ENCODE measurements at regions not wholly inside any gene's neighbourhood (a gene's known extent, or its start where the extent isn't known, plus 50 kb on each side); places are given as distances from the start of the nearest gene placed in this dataset.

DNA sequence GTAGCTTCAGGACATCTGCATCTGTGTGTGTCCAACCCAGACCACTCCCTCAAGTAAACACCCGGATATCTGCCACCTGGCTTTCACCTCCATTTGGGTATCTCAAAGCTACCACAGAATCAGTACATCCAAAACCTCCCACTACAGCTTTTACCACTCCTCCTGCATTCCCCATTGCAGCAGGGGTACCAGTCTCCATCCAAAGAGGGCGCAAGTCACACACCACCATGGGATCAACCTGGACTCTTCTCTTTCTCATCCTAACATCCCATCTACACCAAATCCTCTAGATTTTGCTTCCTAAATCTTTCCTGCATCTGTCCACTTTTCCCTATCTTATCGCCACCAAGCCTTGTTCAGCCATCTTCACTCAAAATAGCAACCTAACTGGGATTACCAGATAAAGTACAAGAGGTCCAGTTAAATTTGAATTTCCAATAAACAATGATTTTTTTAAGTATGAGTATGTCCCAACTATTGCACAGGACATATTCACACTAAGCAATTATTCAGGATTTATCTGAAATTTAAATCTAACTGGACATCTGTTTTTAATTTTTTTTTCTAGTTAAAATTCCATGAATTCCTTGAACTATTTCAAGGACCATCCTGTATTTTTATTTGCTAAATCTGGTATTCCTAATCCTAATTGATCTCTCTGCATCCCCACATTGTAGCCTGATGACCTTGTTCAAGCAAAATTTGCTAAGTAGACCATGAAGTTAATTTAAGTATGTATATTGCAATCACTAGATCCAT, 164.3 kb upstream of the MLN start:
- no peak for DNase-seq

- no peak for DNase-seq
Observed at GRCh38 chr6:33967265-33967767, 163.5 kb upstream of the MLN start.

- DNase-seq, result no peak
Observed at GRCh38 chr6:33966536-33966935, 162.7 kb upstream of the MLN start.

DNA sequence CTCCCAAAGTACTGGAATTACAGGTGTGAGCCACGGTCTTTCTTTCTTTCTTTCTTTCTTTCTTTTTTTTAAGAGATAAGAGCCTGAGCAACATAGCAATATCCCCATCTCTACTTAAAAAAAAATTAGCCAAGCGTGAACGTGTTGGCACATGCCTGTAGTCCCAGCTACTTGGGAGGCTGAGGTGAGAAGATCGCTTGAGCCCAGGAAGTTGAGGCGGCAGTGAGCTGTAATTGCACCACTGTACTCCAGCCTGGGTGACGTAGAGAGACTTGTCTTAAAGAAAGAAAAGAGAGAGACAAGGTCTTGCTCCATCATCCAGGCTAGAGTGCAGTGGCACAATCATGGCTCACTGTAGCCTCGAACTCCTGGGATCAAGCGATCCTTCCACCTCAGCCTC, 162.0 kb upstream of the MLN start:
- no peak for DNase-seq

DNA sequence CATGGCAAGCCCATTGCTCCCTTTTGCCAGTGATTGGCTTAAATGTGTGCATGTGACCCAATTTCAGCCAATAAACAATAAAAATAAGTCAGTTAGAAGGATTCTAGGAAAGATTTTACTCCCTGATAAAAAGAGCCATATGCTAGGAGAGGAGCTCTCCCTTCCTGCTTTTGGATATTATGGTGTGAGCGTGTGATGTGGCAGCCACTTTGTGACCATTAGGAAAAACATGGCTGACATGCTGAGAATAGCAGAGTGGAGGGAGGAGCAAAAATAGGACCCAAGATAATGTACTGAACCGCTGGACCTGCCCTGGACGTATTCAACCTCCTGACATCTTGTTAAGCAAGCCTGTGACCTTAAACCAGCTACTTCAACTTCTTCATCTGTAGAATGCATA, 160.6 kb upstream of the MLN start:
- DNase-seq, result no peak

DNA sequence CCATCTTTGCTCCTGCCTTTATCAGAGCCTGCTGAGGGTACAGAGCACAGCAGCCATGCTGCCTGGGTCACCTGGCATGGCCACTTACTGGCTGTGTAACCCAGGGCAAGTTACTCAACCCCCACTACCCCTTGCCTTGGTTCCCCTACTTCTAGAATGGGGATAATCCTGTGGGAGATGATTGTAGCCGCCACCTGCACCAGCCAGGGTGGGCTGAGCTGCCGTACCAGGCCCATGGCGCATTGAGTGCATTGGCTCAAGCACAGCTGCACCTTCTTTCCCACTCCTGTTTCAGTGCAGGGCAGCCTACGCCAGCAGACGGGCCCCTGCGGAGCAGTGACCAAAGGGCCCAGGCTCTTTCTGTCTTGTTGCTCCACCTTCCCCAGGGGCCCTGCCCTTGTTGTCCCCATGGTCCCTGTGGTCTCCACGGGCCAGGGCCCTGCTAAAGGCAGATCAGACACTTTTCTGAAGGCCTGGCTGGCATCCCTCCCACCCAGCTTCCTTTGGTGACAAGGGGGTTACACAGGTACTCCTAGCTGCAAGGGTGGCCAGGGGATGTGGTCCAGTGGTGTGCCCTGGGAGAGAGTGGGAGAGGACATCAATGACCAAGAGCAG, 159.4 kb upstream of the MLN start:
- DNase-seq, result no peak

DNA sequence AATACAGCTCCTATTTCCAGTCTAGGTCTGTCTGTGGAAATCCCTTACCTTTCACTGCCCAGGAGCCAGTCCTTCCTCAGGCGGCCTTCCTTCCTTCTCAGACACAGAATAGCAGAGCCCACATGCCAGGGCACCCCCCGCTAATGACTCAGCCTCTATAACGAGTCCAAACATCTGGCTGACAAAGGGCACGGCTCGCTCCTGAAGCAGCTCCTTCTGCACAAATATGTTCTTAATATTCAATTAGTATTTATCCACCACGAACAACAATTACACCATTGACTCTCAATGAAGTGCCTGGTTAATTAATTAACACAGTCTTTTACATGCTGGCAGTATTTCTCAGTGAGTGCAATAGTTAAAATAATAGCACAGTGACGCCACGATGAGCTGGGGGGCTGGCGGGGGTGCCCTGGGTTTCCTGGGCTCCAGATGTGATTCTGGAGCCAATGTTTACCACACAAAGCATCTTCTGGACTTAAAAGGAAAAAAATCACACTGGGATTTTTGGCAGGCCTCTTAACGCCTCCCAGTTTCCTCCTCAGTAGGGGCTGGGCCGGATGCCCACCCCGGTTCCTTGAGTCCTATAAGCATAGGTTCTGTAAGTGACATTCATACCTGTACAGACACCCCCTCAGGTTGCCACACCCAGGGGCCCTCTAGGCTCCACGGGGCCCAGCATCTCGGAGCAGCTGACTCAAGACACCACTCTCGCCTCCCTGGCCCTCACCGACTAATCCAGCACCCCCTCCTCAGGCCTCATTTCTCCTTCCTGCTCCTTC, 158.6 kb upstream of the MLN start:
- DNase-seq, result no peak

DNA sequence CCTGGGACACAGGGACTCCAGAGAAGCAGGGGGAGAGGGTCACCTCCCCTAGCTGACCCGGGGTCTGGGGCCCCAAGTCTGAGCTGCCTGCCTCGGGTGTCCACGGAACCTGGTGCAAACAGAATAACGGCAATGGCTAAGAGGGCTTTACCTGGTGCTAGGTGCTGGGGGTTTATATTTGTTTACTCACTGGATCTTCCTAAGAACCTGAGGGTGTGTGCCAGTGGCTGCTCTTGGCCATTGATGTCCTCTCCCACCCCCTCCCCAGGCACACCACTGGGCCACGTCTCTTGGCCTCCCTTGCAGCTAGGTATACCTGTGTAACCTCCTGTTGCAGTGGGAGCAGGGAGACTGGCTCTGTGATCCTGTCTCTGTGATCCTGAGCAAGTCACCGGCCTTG, 157.9 kb upstream of the MLN start:
- no peak for DNase-seq

DNA sequence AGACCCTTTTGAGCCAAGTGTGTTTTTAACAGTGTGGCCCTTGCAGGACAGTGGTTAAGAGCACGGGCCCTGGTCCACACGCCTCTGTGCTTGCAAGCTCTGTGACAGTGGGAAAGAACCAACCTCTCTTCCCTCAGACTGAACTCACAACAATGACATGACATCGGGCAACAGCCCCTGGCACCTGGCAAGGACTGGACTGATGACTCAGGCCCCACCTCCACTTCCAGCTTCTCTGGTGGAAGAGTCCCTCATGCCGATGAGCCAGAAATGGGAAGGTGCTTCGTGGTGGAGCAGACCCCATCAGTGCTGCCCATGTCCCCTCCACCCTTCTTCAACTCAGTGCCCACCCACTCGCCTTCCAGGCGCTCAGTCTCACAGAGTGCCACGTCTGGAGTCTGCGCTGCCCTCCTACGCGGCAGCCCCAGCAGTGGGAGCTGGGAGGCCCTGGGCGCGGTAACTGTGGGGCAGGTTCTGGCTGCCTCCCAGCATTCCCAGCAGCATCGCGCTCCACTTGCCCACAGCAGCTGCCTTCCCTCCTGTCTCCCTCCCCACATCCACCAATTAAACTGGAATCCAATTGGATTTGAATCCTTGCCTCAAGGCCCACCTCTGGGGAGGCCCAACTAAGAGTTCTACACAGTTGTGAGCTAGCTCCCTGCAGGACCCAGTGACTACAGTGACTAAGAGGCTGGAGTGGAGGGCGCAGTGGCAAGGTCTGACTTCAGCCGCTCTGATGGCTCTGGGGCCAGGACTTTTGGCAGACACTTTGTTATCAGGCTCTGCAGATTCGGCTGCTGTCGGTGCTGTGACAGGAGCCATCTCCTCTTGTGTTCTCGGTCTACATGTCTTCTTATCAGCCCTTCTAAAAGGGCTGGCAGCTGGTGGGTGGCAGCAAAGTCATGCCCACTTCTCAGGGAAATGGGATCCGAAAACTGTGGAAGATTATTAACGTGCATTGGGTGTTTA, 156.8 kb upstream of the MLN start:
- DNase-seq, result no peak

DNA sequence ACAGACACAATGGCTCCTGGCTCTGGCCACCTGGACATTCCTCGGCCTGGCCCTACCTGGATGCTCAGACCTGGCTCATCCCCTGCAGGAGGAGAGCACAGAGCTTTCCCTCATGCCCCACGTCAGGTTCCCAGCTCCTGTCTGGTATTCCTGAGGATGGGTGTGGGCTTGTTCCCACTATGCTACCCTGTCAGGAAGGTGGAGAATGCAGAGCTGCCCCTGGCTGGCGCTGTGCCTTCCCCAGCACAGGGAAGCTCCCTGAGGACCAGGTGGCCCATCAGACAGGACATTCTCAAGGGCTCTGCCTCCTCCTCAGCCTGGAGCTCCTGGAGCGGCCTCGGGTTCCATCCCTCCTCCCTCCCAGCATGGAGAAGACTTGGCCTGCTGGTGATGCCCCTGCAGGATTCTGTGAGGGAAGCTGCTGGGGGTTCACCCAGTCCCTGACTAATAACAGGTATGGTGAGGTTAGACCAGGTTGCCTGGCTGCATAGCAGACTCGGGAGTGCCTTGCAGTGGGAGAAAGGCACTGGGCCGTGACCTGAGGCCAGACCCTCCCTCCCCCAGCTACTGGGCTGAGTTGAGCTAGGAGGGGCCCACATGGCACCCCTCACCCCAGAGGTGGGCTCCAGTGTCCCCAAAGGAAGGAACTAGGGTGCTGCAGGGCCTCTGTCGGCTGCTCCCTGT, 156.0 kb upstream of the MLN start:
- no peak for DNase-seq

- DNase-seq, result no peak
Observed at GRCh38 chr6:33959329-33959651, 155.5 kb upstream of the MLN start.

DNA sequence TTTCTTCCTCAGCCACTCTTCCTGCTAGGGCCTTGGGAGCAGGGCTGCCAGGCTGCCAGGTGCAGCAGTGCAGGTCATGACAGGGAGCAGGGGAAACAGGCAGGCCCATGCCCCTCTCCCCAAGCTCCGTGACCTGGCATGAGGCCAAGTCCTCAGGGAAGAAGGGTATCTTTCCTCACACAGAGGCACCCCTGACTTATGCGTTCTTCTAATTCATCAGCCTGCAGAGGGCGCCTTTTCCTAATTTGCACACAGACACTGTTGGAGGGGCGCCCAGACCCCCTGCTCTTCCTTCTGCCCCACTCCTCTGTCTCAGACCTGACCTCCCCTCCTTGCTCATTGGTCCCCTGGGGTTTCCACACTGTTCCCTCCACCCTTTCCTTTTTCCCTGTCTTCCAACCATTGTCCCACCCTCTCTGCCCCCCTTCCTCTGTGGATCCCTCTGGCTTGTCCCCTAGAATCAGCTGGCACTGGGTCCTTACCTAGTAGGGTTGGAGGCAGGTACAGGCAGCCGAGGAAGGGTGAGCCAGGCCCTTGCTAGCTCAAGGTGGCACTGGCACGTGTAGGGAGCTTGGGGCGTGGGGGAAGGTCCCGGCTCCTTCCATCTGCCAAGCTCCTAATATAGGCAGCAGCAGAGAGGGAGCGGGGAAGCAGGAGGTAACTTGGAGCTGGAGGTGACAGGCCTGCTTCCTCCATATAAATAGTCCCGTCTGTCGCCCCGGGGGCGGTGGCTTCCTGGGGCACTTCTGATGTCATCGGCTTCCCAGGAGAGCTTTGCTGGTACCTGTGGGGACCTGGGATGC, 154.9 kb upstream of the MLN start:
- DNase-seq, result peak in 2 of 4 experiments; percentile 18 to 25

DNA sequence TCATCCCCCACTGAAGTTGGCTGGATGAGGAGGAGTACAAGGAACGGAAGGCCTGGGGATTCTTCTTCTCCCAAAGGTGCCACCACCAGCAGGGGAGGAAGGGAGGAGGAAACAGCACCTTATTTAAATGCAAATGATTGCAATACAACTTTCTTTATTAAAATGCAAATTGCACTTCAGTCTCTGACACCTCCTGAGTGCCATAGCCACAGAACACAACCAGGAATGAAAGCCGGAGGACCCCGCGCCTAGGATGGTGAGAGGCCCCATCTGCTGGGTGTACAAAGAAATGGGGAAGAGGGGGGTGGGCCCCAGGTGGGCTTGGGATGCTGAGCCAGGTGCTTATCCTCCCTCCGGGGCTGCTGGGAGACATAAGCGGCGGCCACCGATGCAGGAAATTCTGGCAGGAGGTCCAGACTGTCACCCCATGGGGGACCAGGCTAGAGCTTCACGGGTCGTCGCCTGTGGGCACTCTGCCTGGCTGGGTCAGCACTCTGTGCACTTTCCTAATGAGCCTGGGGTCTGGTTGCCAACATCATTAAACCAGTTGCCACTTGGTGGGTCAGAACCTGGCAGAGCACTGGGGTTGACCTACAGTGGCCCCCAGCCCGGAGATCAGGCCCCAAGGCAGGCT, 154.2 kb upstream of the MLN start:
- DNase-seq, result no peak

DNA sequence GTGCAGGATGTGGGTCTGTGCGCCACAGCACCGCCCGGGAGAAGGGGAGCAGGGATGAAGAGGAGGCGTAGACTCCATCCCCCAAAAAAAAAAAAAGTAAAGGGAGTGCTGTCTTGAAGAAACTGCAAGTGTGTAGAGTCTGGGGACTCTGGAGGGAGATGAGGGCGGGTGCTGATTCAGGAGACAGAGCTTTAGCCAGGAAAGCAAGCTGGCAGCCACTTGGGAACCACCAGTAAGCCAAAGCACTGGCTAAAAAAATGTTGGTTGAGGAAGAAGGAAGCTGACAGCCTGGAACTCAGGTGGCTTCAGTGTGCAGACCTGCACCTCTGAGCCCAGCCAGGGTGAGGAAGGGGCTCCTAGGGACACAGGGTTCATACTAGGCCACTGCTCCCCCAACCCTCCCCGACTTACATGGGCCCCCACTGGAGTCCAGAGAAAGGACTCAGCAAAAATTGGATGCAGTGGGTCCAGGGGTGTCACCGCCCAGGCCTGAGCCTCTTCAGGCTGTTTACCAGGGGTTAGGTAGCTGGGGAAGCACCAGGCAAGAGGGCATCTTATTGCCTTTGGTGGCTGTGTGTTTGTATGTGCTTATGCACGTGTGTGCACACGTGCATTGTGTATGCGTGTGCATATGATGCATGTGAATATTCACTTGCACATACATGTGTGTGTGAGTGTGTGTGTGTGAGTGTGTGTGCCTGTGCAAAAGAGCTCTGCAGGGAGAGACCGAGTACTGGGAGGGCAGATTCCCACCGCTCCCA, 153.5 kb upstream of the MLN start:
- no peak for DNase-seq

DNA sequence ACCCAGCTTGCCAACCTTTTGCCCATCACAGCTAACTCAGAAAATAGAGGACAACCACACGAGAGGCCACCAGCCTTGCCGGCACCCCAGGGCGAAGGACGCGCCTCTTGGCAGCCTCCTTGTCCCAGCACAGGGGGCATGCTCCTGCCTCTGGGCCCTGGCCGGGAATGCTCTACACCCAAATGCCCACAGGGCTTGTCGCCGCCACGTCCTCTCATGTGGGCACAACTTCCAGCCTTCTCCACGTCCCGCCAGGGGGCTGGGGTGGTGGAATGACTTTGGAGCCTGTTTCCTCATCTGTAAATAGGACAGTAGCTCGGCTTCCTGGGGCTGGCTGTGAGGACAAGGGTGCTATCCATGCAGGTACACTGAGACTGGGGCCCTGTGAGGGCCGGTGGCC, 152.4 kb upstream of the MLN start:
- DNase-seq, result no peak

DNA sequence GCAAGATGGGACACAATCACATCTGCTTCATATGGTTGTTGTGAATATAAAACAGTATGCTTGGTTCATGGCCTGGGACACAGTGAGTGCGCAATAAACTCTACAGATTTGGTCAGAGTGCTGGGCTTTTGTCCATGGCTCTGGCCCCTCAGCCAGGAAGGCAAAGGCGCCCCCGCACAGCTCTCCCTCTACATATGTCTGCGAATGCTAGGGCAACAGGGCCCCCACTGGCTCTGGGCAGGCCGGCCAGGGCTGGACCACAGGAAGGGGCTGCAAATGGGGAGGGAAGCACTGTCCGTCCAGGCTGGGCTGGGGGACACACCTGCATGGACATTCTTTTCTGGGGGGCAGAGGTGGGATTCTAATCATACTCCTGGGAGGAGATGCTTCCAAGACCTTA, 151.8 kb upstream of the MLN start:
- DNase-seq, result no peak

DNA sequence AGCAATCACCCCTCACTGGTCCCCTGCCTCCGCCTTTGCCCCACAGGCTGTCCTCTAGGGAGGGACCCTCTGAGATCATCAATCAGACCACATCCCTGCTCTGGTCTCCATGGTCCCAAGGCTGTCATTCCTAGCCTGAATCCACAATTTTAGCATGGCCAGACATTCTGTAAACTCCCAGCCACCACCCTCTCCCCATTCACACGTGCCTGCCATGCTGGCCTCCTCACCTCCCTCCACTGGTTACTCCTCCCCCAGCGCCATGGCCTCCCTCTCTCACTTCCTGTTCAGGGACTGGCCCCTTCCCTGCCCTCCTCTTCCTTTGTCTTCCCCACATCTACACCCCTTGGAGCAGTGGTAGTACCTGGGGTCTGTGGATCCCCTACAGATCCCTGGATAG, 150.7 kb upstream of the MLN start:
- no peak for DNase-seq

GRCh38 chr6:33953171-33953570, 149.4 kb upstream of the MLN start:
- no peak for DNase-seq

DNA sequence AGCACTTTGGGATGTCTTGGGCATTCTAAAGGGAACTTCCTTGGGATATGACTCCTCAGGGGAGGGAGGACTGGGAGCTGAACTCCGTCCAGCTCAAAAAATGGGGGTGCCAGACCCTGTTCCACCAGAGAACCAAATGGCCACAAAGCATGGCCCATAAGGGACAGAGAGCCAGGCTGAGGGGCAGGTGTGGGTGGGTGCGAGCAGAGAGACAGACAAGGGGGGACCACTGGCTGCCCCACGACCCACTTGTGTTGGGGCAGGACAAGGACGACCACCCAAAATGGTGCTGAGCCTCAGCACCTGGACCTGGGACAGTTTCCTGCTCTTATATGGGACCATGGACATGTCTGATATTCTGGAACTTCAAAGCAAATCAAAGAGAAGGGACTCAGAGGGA, 148.2 kb upstream of the MLN start:
- no peak for DNase-seq

Data from suppressor macrophage (primary cell).